ENCODE measurements at regions not wholly inside any gene's neighbourhood (a gene's known extent, or its start where the extent isn't known, plus 50 kb on each side); places are given as distances from the start of the nearest gene placed in this dataset.

DNA sequence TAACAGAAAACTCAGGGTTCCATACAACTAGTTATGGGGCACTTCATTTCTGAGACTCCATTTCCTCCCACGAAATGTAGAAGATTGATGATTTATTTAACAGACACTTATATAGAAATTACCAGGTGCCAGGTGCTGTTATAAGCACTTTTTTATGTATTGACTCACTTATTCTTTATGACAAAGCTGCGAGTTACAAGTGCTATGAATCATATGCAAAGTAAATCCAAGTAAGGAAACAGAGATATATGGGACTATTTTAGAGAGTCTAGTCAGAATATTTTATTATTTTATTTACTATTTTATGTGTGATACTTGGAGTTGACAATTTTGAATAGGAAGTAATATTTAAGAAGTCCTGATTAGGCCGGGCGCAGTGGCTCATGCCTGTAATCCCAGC lies 822.8 kb upstream of the C9orf72 start:
- TF ChIP-seq, protein P1, sequence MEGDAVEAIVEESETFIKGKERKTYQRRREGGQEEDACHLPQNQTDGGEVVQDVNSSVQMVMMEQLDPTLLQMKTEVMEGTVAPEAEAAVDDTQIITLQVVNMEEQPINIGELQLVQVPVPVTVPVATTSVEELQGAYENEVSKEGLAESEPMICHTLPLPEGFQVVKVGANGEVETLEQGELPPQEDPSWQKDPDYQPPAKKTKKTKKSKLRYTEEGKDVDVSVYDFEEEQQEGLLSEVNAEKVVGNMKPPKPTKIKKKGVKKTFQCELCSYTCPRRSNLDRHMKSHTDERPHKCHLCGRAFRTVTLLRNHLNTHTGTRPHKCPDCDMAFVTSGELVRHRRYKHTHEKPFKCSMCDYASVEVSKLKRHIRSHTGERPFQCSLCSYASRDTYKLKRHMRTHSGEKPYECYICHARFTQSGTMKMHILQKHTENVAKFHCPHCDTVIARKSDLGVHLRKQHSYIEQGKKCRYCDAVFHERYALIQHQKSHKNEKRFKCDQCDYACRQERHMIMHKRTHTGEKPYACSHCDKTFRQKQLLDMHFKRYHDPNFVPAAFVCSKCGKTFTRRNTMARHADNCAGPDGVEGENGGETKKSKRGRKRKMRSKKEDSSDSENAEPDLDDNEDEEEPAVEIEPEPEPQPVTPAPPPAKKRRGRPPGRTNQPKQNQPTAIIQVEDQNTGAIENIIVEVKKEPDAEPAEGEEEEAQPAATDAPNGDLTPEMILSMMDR (IDR thresholded peaks at IDR 0.05), result no peak
- ATAC-seq (ENCODE audit: low FRiP score) (no peak), DNase-seq (ENCODE audit: low spot score) (no peak)

DNA sequence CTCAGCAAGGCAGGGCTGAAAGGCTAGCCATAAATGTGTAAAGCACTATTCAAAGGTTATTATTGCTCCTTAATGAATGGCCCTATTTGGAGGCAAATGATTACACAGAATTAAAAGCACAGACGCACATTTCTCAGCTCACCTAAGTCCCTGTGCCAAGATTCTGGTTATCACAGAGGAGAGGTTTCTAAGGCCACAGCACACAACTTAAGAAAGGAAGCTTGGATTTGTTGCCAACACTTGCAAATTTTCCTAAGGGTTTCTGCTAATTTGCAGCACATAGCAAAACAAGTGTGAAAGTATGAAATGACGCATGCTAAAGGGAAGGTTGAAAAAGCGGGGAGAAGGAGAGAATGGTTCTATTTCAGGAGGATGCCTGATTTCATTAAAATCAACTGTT lies 834.1 kb upstream of the C9orf72 start:
- TF ChIP-seq, protein P1 (IDR thresholded peaks at IDR 0.05), result no peak
- no peak for DNase-seq (ENCODE audit: low spot score)
- no peak for ATAC-seq (ENCODE audit: low FRiP score)

DNA sequence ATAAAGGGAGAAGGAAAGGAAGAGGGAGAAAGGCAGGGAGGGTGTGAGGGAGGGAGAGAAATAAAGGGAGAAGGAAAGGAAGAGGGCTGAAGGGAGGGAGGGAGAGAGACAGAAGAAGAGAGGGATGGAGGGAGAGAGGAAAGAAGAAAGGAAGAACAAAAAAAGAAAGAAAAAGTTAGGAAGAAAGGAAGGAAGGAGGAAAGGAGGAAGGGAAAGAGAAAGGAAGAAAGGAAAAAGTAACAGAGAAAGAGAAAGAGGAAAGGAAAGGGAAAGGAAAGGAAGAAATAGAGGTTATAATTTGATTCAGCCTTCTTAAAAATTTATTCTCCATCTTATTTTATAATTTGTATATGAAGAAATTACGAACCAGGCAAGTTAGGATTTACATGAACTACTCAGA lies 836.6 kb upstream of the C9orf72 start:
- TF ChIP-seq, protein P1 (IDR thresholded peaks at IDR 0.05), result no peak
- ATAC-seq (ENCODE audit: low FRiP score) (no peak), DNase-seq (ENCODE audit: low spot score) (no peak)

DNA sequence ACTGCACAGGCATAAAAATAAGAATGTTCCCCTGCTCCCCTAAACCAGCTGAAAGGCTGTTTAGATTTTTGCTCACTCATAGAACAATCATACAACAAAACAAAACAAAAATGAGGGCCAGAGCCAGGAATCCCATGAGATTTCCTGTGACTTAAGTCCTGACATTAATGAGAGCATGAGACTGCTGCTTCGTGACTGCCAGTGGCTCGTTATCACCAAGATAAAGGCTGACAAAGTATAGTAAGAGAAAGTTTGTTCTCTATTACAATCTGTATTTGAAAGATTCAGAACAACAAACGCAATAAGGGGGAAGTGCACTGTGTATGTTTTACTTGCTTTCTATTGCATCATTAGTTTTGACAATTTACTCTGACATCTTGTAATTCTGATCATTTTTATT lies 837.1 kb upstream of the C9orf72 start:
- TF ChIP-seq, protein P1 (IDR thresholded peaks at IDR 0.05), result no peak
- DNase-seq (ENCODE audit: low spot score) (no peak), ATAC-seq (ENCODE audit: low FRiP score) (no peak)

DNA sequence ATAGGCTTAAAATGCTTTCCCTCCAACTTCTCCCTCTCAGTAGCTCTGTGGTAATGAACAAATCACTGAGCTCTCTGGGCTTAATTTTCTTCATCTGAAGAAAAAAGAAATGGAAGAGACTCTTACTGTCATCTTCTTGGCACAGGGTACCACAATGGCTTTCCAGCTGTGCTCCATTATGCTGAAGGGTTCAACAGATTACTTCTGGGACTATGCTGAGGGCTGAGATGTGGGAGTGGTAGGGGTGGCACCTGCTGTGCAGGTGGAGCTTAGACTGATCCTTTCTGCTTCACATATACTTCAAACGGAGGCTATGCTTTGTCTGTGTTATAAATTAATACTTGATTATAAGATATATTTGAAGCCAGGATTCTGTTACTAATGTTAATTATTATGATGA lies 840.2 kb upstream of the C9orf72 start:
- ATAC-seq (ENCODE audit: low FRiP score) (no peak), DNase-seq (ENCODE audit: low spot score) (no peak)
- TF ChIP-seq, protein P1 (IDR thresholded peaks at IDR 0.05), result no peak

DNA sequence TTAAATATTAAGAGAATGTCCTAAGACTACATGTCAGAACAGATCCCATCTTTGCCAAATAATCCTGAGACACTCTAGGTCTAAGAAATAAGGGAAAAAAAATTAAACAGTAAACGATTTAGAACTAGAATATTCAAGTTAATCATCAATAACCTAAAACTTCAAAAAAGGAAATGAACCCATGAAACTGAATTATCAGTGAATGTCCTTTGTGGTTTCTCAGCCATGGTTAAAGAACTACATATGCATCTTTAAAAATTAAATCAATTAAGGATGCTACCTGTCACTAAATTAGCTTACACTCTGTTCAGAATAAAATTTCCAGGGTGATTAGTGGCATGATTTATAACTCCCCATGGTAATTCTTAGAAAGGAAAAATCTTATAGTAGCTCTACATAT lies 850.0 kb upstream of the C9orf72 start:
- DNase-seq (ENCODE audit: low spot score), result no peak
- no peak for ATAC-seq (ENCODE audit: low FRiP score)
- TF ChIP-seq, protein P1 (IDR thresholded peaks at IDR 0.05), result no peak

DNA sequence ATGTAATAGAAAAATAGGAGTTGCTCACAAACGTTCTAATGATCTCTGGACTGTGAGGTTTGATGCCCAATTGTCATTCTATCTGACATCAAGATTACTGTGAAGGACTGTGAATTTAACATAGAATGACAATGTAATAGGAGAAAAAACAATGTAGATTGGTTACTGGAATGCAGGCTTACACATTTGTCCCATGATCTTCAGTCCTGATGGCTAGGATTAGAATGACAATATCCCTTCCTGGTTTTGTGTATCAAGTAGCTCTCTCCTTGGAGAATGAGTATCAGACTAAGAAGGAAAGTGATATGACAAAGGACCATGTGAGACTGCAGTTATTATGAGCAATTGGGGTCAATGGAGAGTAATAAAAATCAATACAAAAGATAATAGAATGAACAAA lies 862.2 kb upstream of the C9orf72 start:
- TF ChIP-seq, protein P1 (IDR thresholded peaks at IDR 0.05), result no peak
- DNase-seq (ENCODE audit: low spot score) (no peak), ATAC-seq (ENCODE audit: low FRiP score) (no peak)
